Stimulated activated CD4-positive, alpha-beta T cell treated with anti-CD3 and anti-CD28 coated beads, Interleukin-2, amount 100 ng/mL, for 24 hours (primary cell): ENCODE measurements at regions not wholly inside any gene's neighbourhood (a gene's known extent, or its start where the extent isn't known, plus 50 kb on each side); places are given as distances from the start of the nearest gene placed in this dataset.

Experiments used
- DNase-seq, 2 donors: peaks; one replicate each; pipeline ENCODE4 v3.0.0-alpha.2; 2020

- no peak for DNase-seq
Observed at GRCh38 chr2:172333235-172333977, 94.0 kb upstream of the ITGA6 start.

- DNase-seq, result no peak
Observed at GRCh38 chr2:172333978-172334330, 93.4 kb upstream of the ITGA6 start.

- DNase-seq, result no peak
Observed at GRCh38 chr2:172334988-172335387, 92.4 kb upstream of the ITGA6 start.

- no peak for DNase-seq
Observed at GRCh38 chr2:172335736-172336135, 91.7 kb upstream of the ITGA6 start.

GRCh38 chr2:172336681-172337080 lies 90.7 kb upstream of the ITGA6 start:
- no peak for DNase-seq

- DNase-seq, result no peak
Observed at GRCh38 chr2:172339371-172340010, 87.9 kb upstream of the ITGA6 start.

- no peak for DNase-seq
Observed at GRCh38 chr2:172340394-172340793, 87.0 kb upstream of the ITGA6 start.

- DNase-seq, result no peak
Observed at GRCh38 chr2:172342078-172342477, 85.3 kb upstream of the ITGA6 start.

- DNase-seq, result no peak
Observed at GRCh38 chr2:172342611-172343010, 84.8 kb upstream of the ITGA6 start.

GRCh38 chr2:172344159-172344558 lies 83.2 kb upstream of the ITGA6 start:
- DNase-seq, result no peak

GRCh38 chr2:172345956-172346555 lies 81.3 kb upstream of the ITGA6 start:
- no peak for DNase-seq

GRCh38 chr2:172348555-172349288 lies 78.7 kb upstream of the ITGA6 start:
- no peak for DNase-seq

GRCh38 chr2:172350839-172351479 lies 76.4 kb upstream of the ITGA6 start:
- no peak for DNase-seq

GRCh38 chr2:172351586-172351985 lies 75.8 kb upstream of the ITGA6 start:
- no peak for DNase-seq

GRCh38 chr2:172354347-172354746 lies 73.0 kb upstream of the ITGA6 start:
- no peak for DNase-seq

GRCh38 chr2:172357442-172357841 lies 69.9 kb upstream of the ITGA6 start:
- DNase-seq, result no peak

GRCh38 chr2:172358691-172359556 lies 68.5 kb upstream of the ITGA6 start:
- DNase-seq, result no peak

GRCh38 chr2:172361360-172361759 lies 66.0 kb upstream of the ITGA6 start:
- no peak for DNase-seq

GRCh38 chr2:172361840-172362239 lies 65.5 kb upstream of the ITGA6 start:
- DNase-seq, result no peak

- DNase-seq, result no peak
Observed at GRCh38 chr2:172364261-172364660, 63.1 kb upstream of the ITGA6 start.

- no peak for DNase-seq
Observed at GRCh38 chr2:172366596-172367150, 60.7 kb upstream of the ITGA6 start.
